Astrocyte (in vitro differentiated cells and primary cell): ENCODE measurements at regions not wholly inside any gene's neighbourhood (a gene's known extent, or its start where the extent isn't known, plus 50 kb on each side); places are given as distances from the start of the nearest gene placed in this dataset.

Source experiments
- DNase-seq: peaks from one replicate; pipeline ENCODE4 v3.0.0-alpha.2; 2010; ENCODE audit warnings: low read depth
- FAIRE-seq: peaks from 2 replicates; lab custom pipeline; 2011; peaks lifted over from hg19 to GRCh38; lab: Jason Lieb, UNC
- H2AFZ ChIP-seq: 2 replicates; pipeline ENCODE4 v1.6.0; 2012; ENCODE audit warnings: low read depth, low read length, inconsistent platforms
- H3K27ac ChIP-seq: 2 replicates; pipeline ENCODE4 v1.5.1; 2011; ENCODE audit warnings: low read depth, low read length, inconsistent platforms
- H3K27me3 ChIP-seq: 2 replicates; pipeline ENCODE4 v1.6.0; 2011; ENCODE audit warnings: low read length, inconsistent platforms; ENCODE audit not compliant: insufficient read depth
- H3K36me3 ChIP-seq: 2 replicates; pipeline ENCODE4 v1.5.1; 2011; ENCODE audit warnings: low read length, inconsistent platforms; ENCODE audit not compliant: insufficient read depth
- H3K4me1 ChIP-seq: 2 replicates; pipeline ENCODE4 v1.5.1; 2011; ENCODE audit warnings: low read length, inconsistent platforms; ENCODE audit not compliant: insufficient read depth
- H3K4me2 ChIP-seq: 2 replicates; pipeline ENCODE4 v1.6.0; 2012; ENCODE audit warnings: low read length, inconsistent platforms
- H3K4me3 ChIP-seq: 2 replicates; pipeline ENCODE4 v1.5.1; 2011; ENCODE audit warnings: low read depth, mild to moderate bottlenecking, low read length, inconsistent platforms; ENCODE audit not compliant: insufficient read depth
- H3K79me2 ChIP-seq: 2 replicates; pipeline ENCODE4 v1.6.0; 2012; ENCODE audit warnings: mild to moderate bottlenecking, low read length, inconsistent platforms; ENCODE audit not compliant: insufficient read depth
- H3K9ac ChIP-seq: 2 replicates; pipeline ENCODE4 v1.6.0; 2012; ENCODE audit warnings: mild to moderate bottlenecking, low read length, inconsistent platforms
- H3K9me3 ChIP-seq: 2 replicates; pipeline ENCODE4 v1.5.1; 2012; ENCODE audit warnings: low read depth, mild to moderate bottlenecking, low read length, inconsistent platforms; ENCODE audit not compliant: insufficient read depth
- H4K20me1 ChIP-seq: 2 replicates; pipeline ENCODE4 v1.6.0; 2012; ENCODE audit warnings: low read length, inconsistent platforms; ENCODE audit not compliant: insufficient read depth
- H3K27ac Mint-ChIP-seq: one replicate; pipeline ENCODE4 v1.8.0; 2021; ENCODE audit warnings: mild to moderate bottlenecking, mixed read lengths; ENCODE audit not compliant: unreplicated experiment
- H3K27me3 Mint-ChIP-seq: one replicate; pipeline ENCODE4 v1.8.0; 2021; ENCODE audit warnings: low read depth, mixed read lengths; ENCODE audit not compliant: unreplicated experiment
- H3K36me3 Mint-ChIP-seq: one replicate; pipeline ENCODE4 v1.8.0; 2021; ENCODE audit warnings: low read depth, mixed read lengths; ENCODE audit not compliant: unreplicated experiment
- H3K4me1 Mint-ChIP-seq: one replicate; pipeline ENCODE4 v1.8.0; 2021; ENCODE audit warnings: low read depth, mixed read lengths; ENCODE audit not compliant: unreplicated experiment
- H3K4me3 Mint-ChIP-seq: one replicate; pipeline ENCODE4 v1.8.0; 2021; ENCODE audit warnings: mild to moderate bottlenecking, moderate library complexity, mixed read lengths; ENCODE audit not compliant: unreplicated experiment
- H3K9me3 Mint-ChIP-seq: one replicate; pipeline ENCODE4 v1.8.0; 2021; ENCODE audit warnings: mild to moderate bottlenecking, mixed read lengths; ENCODE audit not compliant: unreplicated experiment
- CTCF ChIP-seq: IDR thresholded peaks from 2 replicates; pipeline ENCODE4 v1.5.1; 2011; ENCODE audit warnings: low read depth, mild to moderate bottlenecking, inconsistent platforms, low read length, moderate library complexity; ENCODE audit not compliant: insufficient read depth
- EZH2 ChIP-seq: IDR thresholded peaks from 2 replicates; pipeline ENCODE4 v1.6.1; 2012; ENCODE audit warnings: mild to moderate bottlenecking, low read length, inconsistent platforms; ENCODE audit not compliant: insufficient read depth

GRCh38 chr11:71366076-71366475 lies 82.1 kb downstream of the DHCR7 start:
- TF ChIP-seq CTCF: no peak
- no peak for TF ChIP-seq EZH2
- FAIRE-seq (no peak), DNase-seq (no peak)
- Histone ChIP-seq H3K4me2 (no peak overlapping the region), H2AFZ (no peak overlapping the region), H4K20me1 (no peaks in the 10 kb centered on the region), H3K27me3 (no peaks in the 10 kb centered on the region), H3K36me3 (no peaks in the 10 kb centered on the region), H3K4me1 (no peaks in the 10 kb centered on the region), H3K79me2 (no peaks in the 10 kb centered on the region), H3K9ac (no peak overlapping the region), H3K27ac (no peak overlapping the region), H3K9me3 (peaks cover 5% of the 10 kb centered on the region), H3K4me3 (no peak overlapping the region)
- Mint-ChIP-seq H3K27me3 (peaks cover 27% of the 10 kb centered on the region), H3K27ac (no peak overlapping the region), H3K36me3 (no peaks in the 10 kb centered on the region), H3K4me1 (no peaks in the 10 kb centered on the region), H3K9me3 (peaks cover 3% of the 10 kb centered on the region), H3K4me3 (no peak overlapping the region)

- Mint-ChIP-seq H3K4me3 (no peak overlapping the region), H3K27ac (no peak overlapping the region), H3K36me3 (no peaks in the 10 kb centered on the region), H3K27me3 (peaks cover 24% of the 10 kb centered on the region), H3K4me1 (no peaks in the 10 kb centered on the region), H3K9me3 (peaks cover 3% of the 10 kb centered on the region)
- no peak overlapping the region for H3K27ac ChIP-seq
- no peak overlapping the region for H3K9ac ChIP-seq
- H3K27me3 ChIP-seq: no peaks in the 10 kb centered on the region
- FAIRE-seq (no peak), DNase-seq (no peak)
- H3K36me3 ChIP-seq: no peaks in the 10 kb centered on the region
- no peak overlapping the region for H3K4me2 ChIP-seq
- peaks cover 5% of the 10 kb centered on the region for H3K9me3 ChIP-seq
- TF ChIP-seq EZH2 (no peak), CTCF (no peak)
- H2AFZ ChIP-seq: no peak overlapping the region
- no peaks in the 10 kb centered on the region for H3K79me2 ChIP-seq
- no peak overlapping the region for H3K4me3 ChIP-seq
- no peaks in the 10 kb centered on the region for H4K20me1 ChIP-seq
- no peaks in the 10 kb centered on the region for H3K4me1 ChIP-seq
Measured at GRCh38 chr11:71365626-71366025, 82.6 kb downstream of the DHCR7 start.

- no peak overlapping the region for H3K27ac Mint-ChIP-seq
- FAIRE-seq (no peak), DNase-seq (no peak)
- no peak overlapping the region for H3K9ac ChIP-seq
- H3K4me3 Mint-ChIP-seq: no peak overlapping the region
- no peaks in the 10 kb centered on the region for H3K36me3 Mint-ChIP-seq
- no peak for TF ChIP-seq CTCF
- TF ChIP-seq EZH2: no peak
- H2AFZ ChIP-seq: no peak overlapping the region
- no peaks in the 10 kb centered on the region for H3K36me3 ChIP-seq
- no peaks in the 10 kb centered on the region for H3K79me2 ChIP-seq
- no peak overlapping the region for H3K27ac ChIP-seq
- peaks cover 23% of the 10 kb centered on the region for H3K27me3 Mint-ChIP-seq
- H4K20me1 ChIP-seq: no peaks in the 10 kb centered on the region
- H3K9me3 ChIP-seq: peaks cover 5% of the 10 kb centered on the region
- no peaks in the 10 kb centered on the region for H3K4me1 Mint-ChIP-seq
- no peaks in the 10 kb centered on the region for H3K27me3 ChIP-seq
- no peaks in the 10 kb centered on the region for H3K4me1 ChIP-seq
- H3K4me3 ChIP-seq: no peak overlapping the region
- H3K4me2 ChIP-seq: no peak overlapping the region
- H3K9me3 Mint-ChIP-seq: peaks cover 2% of the 10 kb centered on the region
Measured at GRCh38 chr11:71364806-71365205, 83.4 kb downstream of the DHCR7 start.
